ENCODE measurements at regions not wholly inside any gene's neighbourhood (a gene's known extent, or its start where the extent isn't known, plus 50 kb on each side); places are given as distances from the start of the nearest gene placed in this dataset.

DNA sequence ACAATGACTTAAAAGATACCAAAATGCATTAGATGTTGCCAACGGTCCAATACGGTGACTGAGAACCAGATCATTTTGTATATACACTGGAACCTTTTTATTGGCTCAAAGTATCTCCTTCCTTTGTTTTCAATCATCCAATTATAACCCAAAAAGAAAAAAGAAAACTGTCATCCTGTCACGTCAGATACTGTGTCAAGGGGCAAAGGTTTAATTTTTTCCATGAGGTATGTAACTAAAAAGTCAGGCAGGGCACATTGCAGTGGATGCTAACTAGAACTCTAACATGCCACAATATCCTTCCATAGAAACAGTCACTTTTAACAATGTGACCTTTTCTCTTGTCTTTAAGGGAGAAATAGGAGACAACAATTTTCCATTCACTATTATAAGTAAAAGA is 267.6 kb upstream of the NEBL start:
- TF ChIP-seq, protein P1, sequence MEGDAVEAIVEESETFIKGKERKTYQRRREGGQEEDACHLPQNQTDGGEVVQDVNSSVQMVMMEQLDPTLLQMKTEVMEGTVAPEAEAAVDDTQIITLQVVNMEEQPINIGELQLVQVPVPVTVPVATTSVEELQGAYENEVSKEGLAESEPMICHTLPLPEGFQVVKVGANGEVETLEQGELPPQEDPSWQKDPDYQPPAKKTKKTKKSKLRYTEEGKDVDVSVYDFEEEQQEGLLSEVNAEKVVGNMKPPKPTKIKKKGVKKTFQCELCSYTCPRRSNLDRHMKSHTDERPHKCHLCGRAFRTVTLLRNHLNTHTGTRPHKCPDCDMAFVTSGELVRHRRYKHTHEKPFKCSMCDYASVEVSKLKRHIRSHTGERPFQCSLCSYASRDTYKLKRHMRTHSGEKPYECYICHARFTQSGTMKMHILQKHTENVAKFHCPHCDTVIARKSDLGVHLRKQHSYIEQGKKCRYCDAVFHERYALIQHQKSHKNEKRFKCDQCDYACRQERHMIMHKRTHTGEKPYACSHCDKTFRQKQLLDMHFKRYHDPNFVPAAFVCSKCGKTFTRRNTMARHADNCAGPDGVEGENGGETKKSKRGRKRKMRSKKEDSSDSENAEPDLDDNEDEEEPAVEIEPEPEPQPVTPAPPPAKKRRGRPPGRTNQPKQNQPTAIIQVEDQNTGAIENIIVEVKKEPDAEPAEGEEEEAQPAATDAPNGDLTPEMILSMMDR (IDR thresholded peaks at IDR 0.05), result no peak
- TF ChIP-seq POLR2A (IDR thresholded peaks at IDR 0.05) (no peak), POLR2AphosphoS5 (IDR thresholded peaks at IDR 0.05) (no peak)

All from breast epithelium (tissue), 3 donors.